Neural progenitor cell (in vitro differentiated cells): ENCODE measurements at regions not wholly inside any gene's neighbourhood (a gene's known extent, or its start where the extent isn't known, plus 50 kb on each side); places are given as distances from the start of the nearest gene placed in this dataset.

Experiments used
- DNase-seq: peaks from one replicate; pipeline ENCODE4 v3.0.0-alpha.2; 2016; ENCODE audit warnings: low spot score
- H2AFZ ChIP-seq: fragments of 200-600 bp; sonication (generic); replicated peaks from 2 replicates; pipeline ENCODE4 v1.6.1; 2016; ENCODE audit warnings: antibody characterized with exemption
- H3F3A ChIP-seq: fragments of 200-600 bp; sonication (generic); 2 replicates; pipeline ENCODE4 v1.6.1; 2016; ENCODE audit warnings: antibody characterized with exemption, low read depth
- H3K27ac ChIP-seq: fragments of 200-600 bp; sonication (generic); 2 replicates; pipeline ENCODE4 v1.5.1; 2016; ENCODE audit warnings: mild to moderate bottlenecking
- H3K27me3 ChIP-seq: fragments of 200-600 bp; sonication (generic); 2 replicates; pipeline ENCODE4 v1.6.1; 2016; ENCODE audit warnings: mild to moderate bottlenecking, moderate library complexity
- H3K36me3 ChIP-seq: fragments of 200-600 bp; sonication (generic); 2 replicates; pipeline ENCODE4 v1.5.1; 2016
- H3K4me1 ChIP-seq: fragments of 200-600 bp; sonication (generic); 2 replicates; pipeline ENCODE4 v1.6.1; 2016; ENCODE audit warnings: mixed run types
- H3K4me2 ChIP-seq: fragments of 200-600 bp; sonication (generic); 2 replicates; pipeline ENCODE4 v1.6.1; 2016
- H3K4me3 ChIP-seq: fragments of 200-600 bp; sonication (generic); 2 replicates; pipeline ENCODE4 v1.5.1; 2016
- H3K79me2 ChIP-seq: fragments of 200-600 bp; sonication (generic); 2 replicates; pipeline ENCODE4 v1.6.1; 2016; ENCODE audit warnings: low read depth
- H3K9ac ChIP-seq: fragments of 200-600 bp; sonication (generic); 2 replicates; pipeline ENCODE4 v1.6.1; 2016
- H3K9me3 ChIP-seq: fragments of 200-600 bp; sonication (generic); 2 replicates; pipeline ENCODE4 v1.5.1; 2016; ENCODE audit warnings: low read depth
- H4K20me1 ChIP-seq: fragments of 200-600 bp; sonication (generic); 2 replicates; pipeline ENCODE4 v1.6.1; 2016; ENCODE audit warnings: low read depth
- H3K27ac Mint-ChIP-seq: 3 replicates; pipeline ENCODE4 v1.8.0; 2021; ENCODE audit warnings: mixed read lengths
- H3K27me3 Mint-ChIP-seq: 2 replicates; pipeline ENCODE4 v1.8.0; 2022; ENCODE audit warnings: low read depth, mild to moderate bottlenecking, inconsistent platforms, moderate library complexity, mixed read lengths; ENCODE audit not compliant: insufficient read depth
- H3K36me3 Mint-ChIP-seq: 3 replicates; pipeline ENCODE4 v1.8.0; 2021; ENCODE audit warnings: mixed read lengths
- H3K4me1 Mint-ChIP-seq: 3 replicates; pipeline ENCODE4 v1.8.0; 2021; ENCODE audit warnings: mixed read lengths
- H3K4me3 Mint-ChIP-seq: 3 replicates; pipeline ENCODE4 v1.8.0; 2021; ENCODE audit warnings: mild to moderate bottlenecking, moderate library complexity, mixed read lengths
- H3K9me3 Mint-ChIP-seq: 3 replicates; pipeline ENCODE4 v1.8.0; 2020; ENCODE audit warnings: mixed read lengths
- EZH2 ChIP-seq: fragments of 200-600 bp; sonication (generic); IDR thresholded peaks from 2 replicates; pipeline ENCODE4 v1.6.1; 2017; ENCODE audit warnings: antibody characterized with exemption, mild to moderate bottlenecking, moderate library complexity
- EZH2phosphoT487 ChIP-seq: fragments of 200-600 bp; sonication (generic); IDR thresholded peaks from 2 replicates; pipeline ENCODE4 v1.6.1; 2017; ENCODE audit warnings: antibody characterized with exemption
- TF ChIP-seq, protein P1 (sequence below): fragments of 200-600 bp; sonication (generic); IDR thresholded peaks from 2 replicates; pipeline ENCODE4 v1.5.1; 2017; ENCODE audit warnings: antibody characterized with exemption, mild to moderate bottlenecking

DNA sequence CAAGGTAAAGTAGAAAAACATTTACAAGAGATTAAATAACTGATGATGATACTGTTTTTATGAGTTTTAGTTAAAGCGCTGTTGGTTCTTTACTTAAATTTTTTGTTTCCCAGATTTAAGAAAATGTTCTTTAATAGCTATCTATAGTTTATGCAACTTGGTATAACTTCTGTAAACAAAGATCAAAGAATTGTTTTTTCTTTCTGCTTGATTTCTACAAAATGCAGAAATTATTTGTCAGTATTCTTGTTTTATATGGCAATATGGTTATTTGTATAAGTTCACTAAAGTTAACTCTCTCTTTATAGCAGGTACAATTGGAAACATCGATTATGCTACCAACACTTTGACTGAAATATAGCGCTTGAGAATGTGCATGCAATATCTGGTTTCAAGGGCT lies 2465.1 kb upstream of the PCDH20 start:
- Histone ChIP-seq H3K27ac (no peak overlapping the region), H3K36me3 (no peaks in the 10 kb centered on the region), H3K9ac (no peak overlapping the region), H4K20me1 (no peaks in the 10 kb centered on the region), H3K4me3 (no peak overlapping the region), H3F3A (no peaks in the 10 kb centered on the region), H3K4me1 (no peaks in the 10 kb centered on the region), H3K79me2 (no peaks in the 10 kb centered on the region), H3K27me3 (no peaks in the 10 kb centered on the region), H2AFZ (no peak overlapping the region), H3K9me3 (no peaks in the 10 kb centered on the region), H3K4me2 (no peak overlapping the region)
- Mint-ChIP-seq H3K4me1 (no peaks in the 10 kb centered on the region), H3K4me3 (no peak overlapping the region), H3K36me3 (no peaks in the 10 kb centered on the region), H3K27ac (no peak overlapping the region), H3K27me3 (no peaks in the 10 kb centered on the region), H3K9me3 (peaks cover 2% of the 10 kb centered on the region)
- TF ChIP-seq EZH2phosphoT487 (no peak), EZH2 (no peak)
- TF ChIP-seq, protein P1, sequence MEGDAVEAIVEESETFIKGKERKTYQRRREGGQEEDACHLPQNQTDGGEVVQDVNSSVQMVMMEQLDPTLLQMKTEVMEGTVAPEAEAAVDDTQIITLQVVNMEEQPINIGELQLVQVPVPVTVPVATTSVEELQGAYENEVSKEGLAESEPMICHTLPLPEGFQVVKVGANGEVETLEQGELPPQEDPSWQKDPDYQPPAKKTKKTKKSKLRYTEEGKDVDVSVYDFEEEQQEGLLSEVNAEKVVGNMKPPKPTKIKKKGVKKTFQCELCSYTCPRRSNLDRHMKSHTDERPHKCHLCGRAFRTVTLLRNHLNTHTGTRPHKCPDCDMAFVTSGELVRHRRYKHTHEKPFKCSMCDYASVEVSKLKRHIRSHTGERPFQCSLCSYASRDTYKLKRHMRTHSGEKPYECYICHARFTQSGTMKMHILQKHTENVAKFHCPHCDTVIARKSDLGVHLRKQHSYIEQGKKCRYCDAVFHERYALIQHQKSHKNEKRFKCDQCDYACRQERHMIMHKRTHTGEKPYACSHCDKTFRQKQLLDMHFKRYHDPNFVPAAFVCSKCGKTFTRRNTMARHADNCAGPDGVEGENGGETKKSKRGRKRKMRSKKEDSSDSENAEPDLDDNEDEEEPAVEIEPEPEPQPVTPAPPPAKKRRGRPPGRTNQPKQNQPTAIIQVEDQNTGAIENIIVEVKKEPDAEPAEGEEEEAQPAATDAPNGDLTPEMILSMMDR: no peak
- no peak for DNase-seq

DNA sequence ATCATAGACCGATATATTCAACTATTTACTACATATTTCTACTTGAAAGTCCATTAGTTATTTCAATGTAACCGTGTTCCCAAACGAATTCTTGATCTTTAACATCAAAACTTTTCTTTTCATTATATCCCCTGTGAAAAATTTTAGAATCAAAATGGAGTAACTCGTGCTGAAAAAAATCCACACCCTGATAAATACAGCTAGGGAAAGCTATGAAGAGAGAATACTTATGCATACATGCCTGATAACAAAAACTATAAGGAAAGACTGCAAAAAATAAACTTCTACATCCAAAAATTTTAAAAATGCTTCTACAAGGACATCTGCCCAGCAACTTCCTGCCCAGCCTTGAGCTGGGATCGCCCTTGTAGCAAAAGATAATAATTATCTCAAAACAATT lies 2458.3 kb upstream of the PCDH20 start:
- H3K36me3 ChIP-seq: no peaks in the 10 kb centered on the region
- no peak overlapping the region for H3K27ac Mint-ChIP-seq
- H3K4me1 ChIP-seq: no peaks in the 10 kb centered on the region
- peaks cover 5% of the 10 kb centered on the region for H3K9me3 Mint-ChIP-seq
- TF ChIP-seq EZH2phosphoT487 (no peak), EZH2 (no peak)
- TF ChIP-seq, protein P1: no peak
- no peak overlapping the region for H3K4me3 Mint-ChIP-seq
- no peak overlapping the region for H3K27ac ChIP-seq
- H3K79me2 ChIP-seq: no peaks in the 10 kb centered on the region
- no peaks in the 10 kb centered on the region for H3K9me3 ChIP-seq
- no peak overlapping the region for H3K4me3 ChIP-seq
- H2AFZ ChIP-seq: no peak overlapping the region
- H3K36me3 Mint-ChIP-seq: no peaks in the 10 kb centered on the region
- no peaks in the 10 kb centered on the region for H3K27me3 Mint-ChIP-seq
- DNase-seq: no peak
- no peaks in the 10 kb centered on the region for H3K27me3 ChIP-seq
- no peaks in the 10 kb centered on the region for H4K20me1 ChIP-seq
- H3F3A ChIP-seq: no peaks in the 10 kb centered on the region
- H3K4me1 Mint-ChIP-seq: no peaks in the 10 kb centered on the region
- H3K9ac ChIP-seq: no peak overlapping the region
- no peak overlapping the region for H3K4me2 ChIP-seq

DNA sequence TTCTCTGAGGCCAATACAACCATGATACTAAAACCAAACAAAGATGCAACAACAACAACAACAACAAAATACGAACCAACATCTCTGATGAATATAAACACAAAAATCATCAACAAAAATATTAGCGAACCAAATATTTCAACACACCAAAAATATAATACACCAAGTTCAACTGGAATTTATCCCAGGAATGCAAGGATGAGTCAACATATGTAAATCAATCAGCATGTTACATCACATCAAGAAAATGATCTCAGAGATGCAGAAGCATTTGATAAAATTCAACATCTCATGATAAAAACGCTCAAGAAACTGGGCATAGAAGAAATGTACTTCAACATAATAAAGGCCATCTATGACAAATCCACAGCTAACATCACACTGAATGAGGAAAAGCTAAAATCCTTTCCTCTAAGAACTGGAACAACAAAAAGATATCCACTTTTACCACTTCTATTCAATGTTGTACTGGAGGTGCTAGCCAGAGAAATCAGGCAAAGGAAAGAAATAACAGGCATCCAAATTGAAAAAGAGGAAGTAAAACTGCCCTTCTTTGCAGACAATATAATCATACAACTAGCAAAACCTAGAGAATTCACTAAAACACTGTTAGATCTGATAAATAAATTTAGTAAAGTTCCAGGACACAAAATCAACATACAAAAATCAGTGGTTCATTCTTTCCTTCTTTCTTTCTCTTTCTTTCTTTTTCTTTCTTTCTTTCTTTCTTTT lies 2448.7 kb upstream of the PCDH20 start:
- Mint-ChIP-seq H3K27ac (no peak overlapping the region), H3K4me1 (no peaks in the 10 kb centered on the region)
- TF ChIP-seq, protein P1: no peak
- TF ChIP-seq EZH2phosphoT487 (no peak), EZH2 (no peak)

More for the DNA sequence above, 2448.7 kb upstream of the PCDH20 start:
- Mint-ChIP-seq H3K4me3 (no peak overlapping the region), H3K36me3 (no peaks in the 10 kb centered on the region), H3K9me3 (no peaks in the 10 kb centered on the region), H3K27me3 (peaks cover 2% of the 10 kb centered on the region)
- no peaks in the 10 kb centered on the region for H3K79me2 ChIP-seq
- no peaks in the 10 kb centered on the region for H3K36me3 ChIP-seq
- H3K4me3 ChIP-seq: no peak overlapping the region
- H3K4me1 ChIP-seq: no peaks in the 10 kb centered on the region
- no peak overlapping the region for H3K27ac ChIP-seq
- no peak overlapping the region for H2AFZ ChIP-seq
- no peak overlapping the region for H3K4me2 ChIP-seq
- H3K9me3 ChIP-seq: no peaks in the 10 kb centered on the region
- no peaks in the 10 kb centered on the region for H3F3A ChIP-seq
- H4K20me1 ChIP-seq: no peaks in the 10 kb centered on the region
- DNase-seq: no peak
- H3K27me3 ChIP-seq: no peaks in the 10 kb centered on the region
- no peak overlapping the region for H3K9ac ChIP-seq
